GM19025 (cell line): ENCODE measurements at regions not wholly inside any gene's neighbourhood (a gene's known extent, or its start where the extent isn't known, plus 50 kb on each side); places are given as distances from the start of the nearest gene placed in this dataset.
A peak's percentile ranks its signal among the peaks of the same experiment; 100 is the strongest.
"Not testable (repeated sequence)": the region's sequence is repeated elsewhere in the genome, so short reads cannot be mapped to it uniquely, and the experiment has no call there.

Experiments used
- ATAC-seq: cut with Tn5 transposase; IDR thresholded peaks from one replicate; pipeline ENCODE4 v1.9.1; 2021; ENCODE audit warnings: mild to moderate bottlenecking, low read depth, moderate library complexity; ENCODE audit not compliant: unreplicated experiment

- ATAC-seq, result not testable (repeated sequence)
Measured at GRCh38 chrX:79026742-79027141, 81.6 kb downstream of the P2RY10 start.

DNA sequence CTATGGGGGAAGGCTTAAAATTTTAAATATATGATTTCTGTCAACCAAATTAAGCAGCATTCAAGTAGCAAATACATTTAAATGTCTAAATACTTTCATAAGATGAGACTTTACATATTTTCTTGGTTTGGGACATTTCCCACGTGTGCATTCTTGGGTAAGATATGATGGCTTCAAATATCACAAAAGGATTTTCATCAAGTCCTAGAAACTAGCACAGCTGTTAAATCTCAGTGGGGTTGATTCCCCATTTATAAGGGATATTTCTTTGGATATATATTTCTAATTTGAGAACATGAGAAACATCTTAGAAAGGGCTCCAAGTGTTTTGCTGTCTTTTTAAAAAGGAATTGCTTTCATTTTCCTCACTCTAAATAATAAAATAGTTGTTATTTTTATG is 90.2 kb downstream of the P2RY10 start:
- no peak for ATAC-seq

- no peak for ATAC-seq
Measured at GRCh38 chrX:79036157-79036880, 91.1 kb downstream of the P2RY10 start.

GRCh38 chrX:79065696-79066095 is 78.8 kb upstream of the GPR174 start:
- peak; percentile 99 for ATAC-seq

DNA sequence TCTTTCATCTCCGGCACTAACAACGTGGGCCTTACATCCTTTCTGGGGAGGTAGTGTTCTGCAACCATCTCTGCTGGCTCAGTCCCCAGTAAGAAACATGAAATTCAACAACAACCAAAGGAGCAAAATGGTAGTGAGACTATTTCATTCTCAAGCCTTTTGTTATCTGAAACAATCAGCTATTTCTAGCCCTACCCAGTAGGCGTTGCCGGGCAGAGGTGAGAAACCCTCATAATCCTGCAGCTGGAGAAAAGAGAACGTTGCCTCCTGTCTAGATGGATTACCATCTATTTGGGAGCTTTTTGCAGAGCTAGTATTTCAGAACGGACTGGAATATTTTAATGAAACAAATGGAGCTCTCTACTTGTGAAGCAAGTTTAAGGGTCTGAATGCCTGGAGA is 66.4 kb upstream of the GPR174 start:
- no peak for ATAC-seq

DNA sequence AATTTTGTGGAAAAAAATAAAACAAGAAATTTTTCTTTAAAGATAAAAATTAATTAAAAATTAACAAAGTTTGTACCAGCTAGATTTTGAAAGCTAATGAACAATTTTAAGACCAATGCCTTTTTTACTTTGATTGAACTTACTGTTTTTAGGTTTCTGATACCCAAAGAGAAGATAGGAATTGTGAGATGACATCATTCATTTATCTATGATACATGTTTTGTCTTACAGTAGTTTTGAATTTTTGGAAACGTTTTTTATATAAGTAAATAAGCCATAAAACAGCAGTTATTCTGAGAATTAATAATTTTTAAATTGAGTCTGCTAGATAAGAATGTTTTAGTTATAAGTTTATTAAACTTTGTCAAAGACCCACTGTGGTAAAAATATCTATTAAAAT is 65.0 kb upstream of the GPR174 start:
- ATAC-seq, result no peak

GRCh38 chrX:79080141-79080540 is 64.3 kb upstream of the GPR174 start:
- no peak for ATAC-seq

- ATAC-seq, result no peak
Measured at GRCh38 chrX:79081895-79082512, 62.5 kb upstream of the GPR174 start.

DNA sequence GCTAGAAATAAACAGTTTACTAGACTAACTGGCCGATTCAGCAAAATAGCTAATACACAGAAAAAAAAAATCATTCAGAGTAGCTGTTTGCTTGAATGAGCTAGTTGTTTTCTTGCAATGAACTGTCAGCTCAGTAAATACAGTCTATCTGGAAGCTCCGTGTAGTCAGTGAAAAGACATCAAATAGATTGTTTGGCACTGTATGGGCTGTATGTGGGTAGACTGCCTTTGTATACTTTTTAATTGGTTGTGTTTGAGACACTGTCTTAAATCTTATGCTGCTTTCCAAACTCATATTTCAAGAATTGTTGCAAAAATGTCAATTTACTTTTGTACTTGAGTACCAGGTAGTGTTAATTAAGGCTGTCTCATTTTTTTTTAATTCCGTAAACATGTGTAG is 61.6 kb upstream of the GPR174 start:
- no peak for ATAC-seq

DNA sequence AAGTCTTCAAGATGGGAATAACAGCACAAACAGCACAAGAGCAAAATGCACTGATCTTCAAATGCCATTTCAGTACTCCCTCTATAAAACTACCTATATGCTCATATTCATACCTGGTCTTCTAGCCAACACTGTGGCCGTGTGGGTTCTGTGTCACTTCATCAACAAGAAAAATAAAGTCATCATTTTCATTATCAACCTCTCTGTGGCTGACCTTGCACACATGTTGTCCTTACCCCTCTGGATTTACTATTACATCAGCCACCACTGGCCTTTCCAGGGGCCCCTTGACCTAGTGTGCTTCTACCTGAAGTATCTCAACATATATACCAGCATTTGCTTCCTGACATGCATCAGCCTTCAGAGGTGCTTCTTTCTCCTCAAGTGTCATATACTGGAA is 59.6 kb upstream of the GPR174 start:
- ATAC-seq, result no peak

GRCh38 chrX:79089896-79090584 is 54.4 kb upstream of the GPR174 start:
- no peak for ATAC-seq

GRCh38 chrX:79094075-79094832 is 50.2 kb upstream of the GPR174 start:
- ATAC-seq, result no peak
